GM12872 (cell line): ENCODE measurements at regions not wholly inside any gene's neighbourhood (a gene's known extent, or its start where the extent isn't known, plus 50 kb on each side); places are given as distances from the start of the nearest gene placed in this dataset.

Source experiments
- CTCF ChIP-seq: IDR thresholded peaks from 3 replicates; pipeline ENCODE4 v1.5.1; 2011; ENCODE audit warnings: low read depth, mild to moderate bottlenecking, low read length, moderate library complexity; ENCODE audit not compliant: insufficient read depth

- TF ChIP-seq CTCF, result no peak
Observed at GRCh38 chrX:73913580-73913979, 61.1 kb upstream of the XIST start.

GRCh38 chrX:73903941-73904340 lies 51.4 kb upstream of the XIST start:
- TF ChIP-seq CTCF, result no peak
